ENCODE measurements at regions not wholly inside any gene's neighbourhood (a gene's known extent, or its start where the extent isn't known, plus 50 kb on each side); places are given as distances from the start of the nearest gene placed in this dataset.
"Not testable (repeated sequence)": the region's sequence is repeated elsewhere in the genome, so short reads cannot be mapped to it uniquely, and the experiment has no call there.

- DNase-seq (ENCODE audit: low spot score), result no peak
Measured at GRCh38 chr14:96686126-96686525, 111.1 kb upstream of the VRK1 start.

GRCh38 chr14:96688629-96689028 lies 108.6 kb upstream of the VRK1 start:
- no peak for DNase-seq (ENCODE audit: low spot score)

DNA sequence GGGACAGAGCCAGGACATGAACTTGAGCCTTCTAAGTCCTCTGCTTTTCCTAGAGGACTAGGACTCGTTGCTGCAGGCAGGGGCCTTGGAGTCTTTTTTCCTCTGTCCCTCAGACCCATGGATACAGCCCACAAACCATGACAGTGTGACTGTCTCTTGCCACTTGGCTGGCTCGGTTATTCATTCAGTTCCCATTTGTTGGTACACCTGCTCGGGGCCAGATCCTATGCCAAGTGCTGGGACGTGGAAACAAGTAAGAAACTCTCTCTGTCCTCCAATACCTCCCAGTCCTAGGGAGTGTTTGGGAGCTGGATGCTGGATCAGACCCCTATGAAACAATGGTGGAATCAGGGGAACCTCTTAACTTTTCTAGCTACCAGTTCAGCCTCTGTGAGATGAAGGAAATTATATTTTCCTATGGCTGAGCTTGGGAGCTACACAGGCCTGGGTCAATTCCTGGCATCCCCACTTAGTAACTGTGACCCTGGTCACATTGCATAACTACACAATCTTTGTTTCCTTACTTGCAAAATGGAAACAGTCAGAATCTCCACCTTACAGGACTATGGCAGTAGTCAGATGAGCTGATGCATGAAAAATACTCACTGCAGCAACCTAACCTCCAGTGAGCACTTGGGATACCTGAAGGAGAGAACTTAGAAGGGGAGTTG lies 106.3 kb upstream of the VRK1 start:
- DNase-seq (ENCODE audit: low spot score), result no peak

DNA sequence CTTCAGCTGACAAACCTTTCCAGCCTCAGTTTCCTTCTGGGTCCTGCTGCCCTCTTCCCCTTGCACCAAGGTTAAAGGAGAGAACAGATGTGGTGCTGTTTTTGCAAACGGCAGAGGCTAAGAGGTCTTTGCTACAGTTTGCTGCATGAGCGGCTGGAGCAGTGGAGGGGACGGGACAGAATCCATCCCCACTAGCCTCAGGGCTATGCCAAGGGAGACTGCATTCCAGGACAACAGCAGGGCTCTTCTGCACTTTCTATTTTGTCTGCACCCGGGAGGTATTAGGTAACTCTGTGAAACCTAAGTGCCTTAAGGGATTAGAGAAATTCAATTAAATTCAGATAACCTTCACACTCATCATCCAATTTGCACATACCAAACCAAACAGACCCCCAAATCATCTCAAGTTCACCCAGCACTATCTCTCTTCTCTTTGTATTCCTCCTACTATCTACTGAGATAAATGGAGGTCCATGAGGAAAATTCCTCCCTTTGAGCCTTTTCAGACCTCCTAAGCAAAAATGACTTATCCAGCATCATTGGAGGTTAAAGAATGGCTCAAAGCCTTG lies 103.8 kb upstream of the VRK1 start:
- no peak for DNase-seq (ENCODE audit: low spot score)

DNA sequence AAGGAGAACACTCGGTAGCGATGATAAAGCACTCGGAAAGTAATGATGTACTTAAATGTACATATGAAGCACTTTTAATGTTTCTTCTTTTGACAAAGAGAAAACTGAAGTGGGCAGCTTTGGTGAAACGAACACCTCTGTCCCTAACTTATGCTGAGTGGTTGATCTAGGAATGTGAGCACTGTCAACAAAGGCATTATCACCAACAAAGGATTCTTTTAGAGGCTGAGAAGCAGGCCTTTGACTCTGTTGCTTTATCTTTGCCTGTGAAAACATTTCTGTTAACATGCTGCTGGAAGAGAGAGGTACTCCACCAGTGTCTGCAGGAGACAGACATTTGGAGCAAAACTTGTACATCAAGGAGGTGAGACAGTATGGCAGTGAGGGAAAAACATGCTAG lies 103.2 kb upstream of the VRK1 start:
- DNase-seq (ENCODE audit: low spot score), result no peak

DNA sequence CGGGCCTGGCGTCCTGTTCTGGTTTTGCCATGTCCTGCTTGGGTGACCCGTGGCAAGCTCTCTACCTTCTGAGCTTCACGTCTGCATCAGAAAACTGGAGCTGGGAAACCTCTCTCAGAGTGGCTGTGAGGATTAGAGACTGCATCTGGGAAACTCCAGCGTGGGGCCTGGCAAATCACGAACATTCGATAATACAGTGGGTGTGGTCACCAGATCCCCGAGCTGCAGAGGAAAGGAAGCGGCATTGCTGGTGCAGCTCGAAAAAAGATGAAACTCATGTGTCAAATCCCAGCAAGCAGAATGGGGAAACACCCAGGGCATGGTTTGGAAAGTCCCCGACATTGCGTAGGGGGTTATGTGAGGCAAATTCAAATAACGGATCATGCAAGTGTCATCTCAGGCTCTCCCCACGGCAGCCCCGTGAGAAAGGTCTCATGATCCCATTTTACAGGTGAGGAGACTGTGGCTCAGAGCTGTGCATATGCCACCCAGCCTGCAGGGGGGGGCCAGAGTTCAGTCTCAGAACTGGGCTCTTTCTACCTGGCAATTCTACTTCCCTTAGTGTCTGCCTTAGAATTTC lies 98.1 kb upstream of the VRK1 start:
- DNase-seq (ENCODE audit: low spot score), result no peak

DNA sequence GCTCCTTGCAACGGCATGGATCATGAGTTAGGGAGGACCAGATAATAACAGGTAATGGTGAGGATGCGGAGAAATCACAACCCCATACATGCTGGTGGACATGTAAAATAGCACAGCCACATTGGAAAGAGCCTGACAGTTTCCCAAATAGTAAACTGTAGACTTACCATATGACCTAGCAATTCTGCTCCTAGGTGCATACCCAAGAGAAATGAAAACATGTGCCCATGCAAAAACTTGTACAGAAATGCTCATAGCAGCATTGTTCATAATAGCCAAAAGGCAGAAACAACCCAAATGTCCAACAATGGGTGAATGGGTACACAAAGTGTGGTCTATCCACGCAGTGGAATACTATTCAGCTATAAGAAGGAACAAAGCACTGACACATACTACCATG lies 97.5 kb upstream of the VRK1 start:
- no peak for DNase-seq (ENCODE audit: low spot score)

GRCh38 chr14:96702831-96703230 lies 94.4 kb upstream of the VRK1 start:
- DNase-seq (ENCODE audit: low spot score), result no peak

- no peak for DNase-seq (ENCODE audit: low spot score)
Measured at GRCh38 chr14:96705422-96706092, 91.6 kb upstream of the VRK1 start.

GRCh38 chr14:96706893-96707292 lies 90.3 kb upstream of the VRK1 start:
- no peak for DNase-seq (ENCODE audit: low spot score)

GRCh38 chr14:96710060-96710666 lies 87.0 kb upstream of the VRK1 start:
- DNase-seq (ENCODE audit: low spot score), result no peak

GRCh38 chr14:96711559-96712267 lies 85.5 kb upstream of the VRK1 start:
- DNase-seq (ENCODE audit: low spot score), result no peak

DNA sequence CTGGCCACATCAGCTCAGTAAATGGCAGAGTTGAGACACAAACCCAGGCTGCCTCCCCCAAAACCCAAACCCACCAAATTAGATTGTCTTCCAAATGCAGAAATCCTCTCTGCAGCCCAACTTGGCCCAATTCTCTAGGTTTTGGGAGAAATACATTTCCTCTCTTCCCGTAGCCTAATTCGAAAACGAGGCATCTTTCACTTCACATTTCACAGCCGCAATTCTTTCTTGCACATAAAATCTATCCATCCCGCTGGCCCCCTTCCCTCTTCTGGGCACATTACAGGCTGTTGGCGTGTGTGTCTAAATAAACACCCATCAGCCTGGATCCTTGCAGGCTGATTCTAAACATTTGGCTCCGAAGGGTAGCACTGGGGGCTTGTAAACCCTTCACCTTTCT lies 83.8 kb upstream of the VRK1 start:
- DNase-seq (ENCODE audit: low spot score), result no peak

DNA sequence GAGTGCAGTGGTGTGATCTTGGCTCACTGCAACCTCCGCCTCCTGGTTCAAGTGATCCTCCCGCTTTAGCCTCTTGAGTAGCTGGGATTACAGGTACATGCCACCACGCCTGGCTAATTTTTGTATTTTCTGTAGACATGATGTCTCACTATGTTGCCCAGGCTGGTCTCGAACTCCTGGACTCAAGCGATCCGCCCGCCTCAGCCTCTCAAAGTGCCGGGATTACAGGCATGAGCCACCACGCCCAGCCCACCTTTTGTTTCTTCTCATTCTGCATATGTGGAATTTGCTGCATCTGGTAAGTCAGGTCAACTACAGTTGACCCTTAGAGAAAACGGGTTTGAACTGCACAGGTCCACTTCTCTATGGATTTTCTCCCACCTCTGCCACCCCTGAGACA lies 82.6 kb upstream of the VRK1 start:
- not testable (repeated sequence) for DNase-seq (ENCODE audit: low spot score)

- no peak for DNase-seq (ENCODE audit: low spot score)
Measured at GRCh38 chr14:96717116-96717515, 80.1 kb upstream of the VRK1 start.

- no peak for DNase-seq (ENCODE audit: low spot score)
Measured at GRCh38 chr14:96718407-96718806, 78.8 kb upstream of the VRK1 start.

GRCh38 chr14:96720702-96721101 lies 76.5 kb upstream of the VRK1 start:
- DNase-seq (ENCODE audit: low spot score), result not testable (repeated sequence)

GRCh38 chr14:96722736-96723135 lies 74.4 kb upstream of the VRK1 start:
- no peak for DNase-seq (ENCODE audit: low spot score)

DNA sequence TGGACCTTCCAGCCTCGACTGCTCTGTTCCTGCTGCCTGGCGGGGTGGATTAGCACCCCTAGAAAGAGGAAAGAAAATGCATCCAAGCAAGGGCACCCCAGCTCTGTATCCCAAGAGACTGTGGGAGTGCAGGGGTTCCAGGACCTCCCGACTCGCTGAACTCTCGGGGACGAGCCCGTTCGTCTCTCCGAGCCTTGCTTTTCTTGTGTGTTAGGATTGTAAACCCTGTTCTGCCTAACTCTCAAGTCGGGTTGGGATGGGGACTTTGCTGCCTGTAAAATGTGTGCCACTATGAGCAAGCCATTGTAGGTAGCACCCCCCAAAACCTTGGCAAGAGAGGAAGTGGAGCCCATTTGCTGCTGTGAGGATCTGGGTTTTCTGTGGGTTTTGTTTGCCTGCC lies 73.2 kb upstream of the VRK1 start:
- DNase-seq (ENCODE audit: low spot score), result no peak

- no peak for DNase-seq (ENCODE audit: low spot score)
Measured at GRCh38 chr14:96725232-96725631, 72.0 kb upstream of the VRK1 start.

GRCh38 chr14:96727073-96727472 lies 70.1 kb upstream of the VRK1 start:
- DNase-seq (ENCODE audit: low spot score), result no peak

- no peak for DNase-seq (ENCODE audit: low spot score)
Measured at GRCh38 chr14:96727491-96727890, 69.7 kb upstream of the VRK1 start.
